A673 (cell line): ENCODE measurements at regions not wholly inside any gene's neighbourhood (a gene's known extent, or its start where the extent isn't known, plus 50 kb on each side); places are given as distances from the start of the nearest gene placed in this dataset.
"Not testable (repeated sequence)": the region's sequence is repeated elsewhere in the genome, so short reads cannot be mapped to it uniquely, and the experiment has no call there.

Experiments
- CTCF ChIP-seq: fragments of 300-800, 200-600 bp; sonication (generic); conservative IDR thresholded peaks from 2 replicates; pipeline ENCODE4 v1.5.1; 2017; ENCODE audit warnings: low read depth, mild to moderate bottlenecking, antibody characterized with exemption, low read length, moderate library complexity, mixed read lengths
- EZH2 ChIP-seq: fragments of 200-600 bp; sonication (generic); IDR thresholded peaks from 2 replicates; pipeline ENCODE4 v1.6.1; 2017; ENCODE audit warnings: borderline replicate concordance, low read depth, mild to moderate bottlenecking, mixed read lengths, antibody characterized with exemption, low read length; ENCODE audit not compliant: poor library complexity, severe bottlenecking

GRCh38 chr7:128594061-128594460 lies 78.0 kb upstream of the GARIN1A start:
- TF ChIP-seq CTCF, EZH2: not testable (repeated sequence)
